ES-I3 (cell line): ENCODE measurements at regions not wholly inside any gene's neighbourhood (a gene's known extent, or its start where the extent isn't known, plus 50 kb on each side); places are given as distances from the start of the nearest gene placed in this dataset.
"Not testable (repeated sequence)": the region's sequence is repeated elsewhere in the genome, so short reads cannot be mapped to it uniquely, and the experiment has no call there.

ENCODE experiments used
- H3K36me3 ChIP-seq: 2 replicates; pipeline ENCODE4 v1.6.1; 2013; ENCODE audit warnings: mild to moderate bottlenecking, low read length, control low read depth, moderate library complexity; ENCODE audit not compliant: insufficient read depth
- H3K4me1 ChIP-seq: 2 replicates; pipeline ENCODE4 v1.6.1; 2013; ENCODE audit warnings: mild to moderate bottlenecking, control low read depth, low read length; ENCODE audit not compliant: insufficient read depth
- H3K9ac ChIP-seq: 2 replicates; pipeline ENCODE4 v1.6.1; 2013; ENCODE audit warnings: low read depth, mild to moderate bottlenecking, low read length, moderate library complexity
- H3K9me3 ChIP-seq: 2 replicates; pipeline ENCODE4 v1.6.1; 2013; ENCODE audit warnings: mild to moderate bottlenecking, low read length, moderate library complexity; ENCODE audit not compliant: control insufficient read depth, insufficient read depth

DNA sequence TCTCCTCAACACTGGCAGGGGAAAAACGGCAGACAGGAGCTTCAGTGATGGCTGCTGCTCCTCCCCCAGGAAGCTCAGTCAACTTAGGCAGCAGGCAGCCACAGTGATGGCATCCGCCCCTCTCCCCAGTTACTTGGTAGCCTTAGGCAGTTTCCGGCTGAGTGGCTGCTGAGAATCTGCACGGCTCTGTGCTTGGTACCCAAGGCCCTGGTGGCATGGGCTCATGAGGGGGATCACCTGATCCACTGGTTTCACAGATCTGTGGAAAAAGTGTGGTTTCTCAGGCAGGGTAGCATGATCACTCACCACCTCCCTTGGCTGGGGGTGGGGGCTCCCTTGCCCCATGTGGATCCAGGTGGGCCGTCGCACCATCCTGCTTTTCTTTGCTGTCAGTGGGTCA, 244.6 kb upstream of the MDGA2 start:
- Histone ChIP-seq H3K9ac (no peak overlapping the region), H3K36me3 (no peaks in the 10 kb centered on the region), H3K9me3 (no peaks in the 10 kb centered on the region), H3K4me1 (no peaks in the 10 kb centered on the region)

DNA sequence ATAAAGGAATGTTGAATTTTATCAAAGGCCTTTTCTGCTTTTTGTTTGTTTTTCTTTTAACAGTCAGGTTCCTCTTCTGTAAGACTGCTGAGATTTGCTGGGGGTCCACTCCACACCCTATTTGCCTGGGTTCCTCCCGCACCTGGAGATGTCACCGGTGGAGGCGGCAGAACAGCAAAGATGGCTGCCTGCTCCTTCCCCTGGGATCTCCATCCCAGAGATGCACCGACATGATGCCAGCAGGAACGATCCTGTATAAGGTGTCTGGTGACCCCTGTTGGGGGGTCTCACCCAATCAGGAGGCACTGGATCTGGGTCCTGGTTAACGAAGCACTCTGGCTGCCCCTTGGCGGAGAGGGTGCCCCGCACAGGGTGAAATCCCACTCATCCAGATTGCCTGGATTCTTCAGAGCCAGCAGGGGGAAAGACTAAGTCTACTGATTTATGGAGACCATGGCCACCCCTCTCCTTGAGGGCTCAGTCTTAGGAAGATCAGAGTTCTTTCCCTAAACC, 244.0 kb upstream of the MDGA2 start:
- H3K9ac ChIP-seq: no peak overlapping the region
- H3K36me3 ChIP-seq: no peaks in the 10 kb centered on the region
- no peaks in the 10 kb centered on the region for H3K4me1 ChIP-seq
- H3K9me3 ChIP-seq: no peaks in the 10 kb centered on the region

DNA sequence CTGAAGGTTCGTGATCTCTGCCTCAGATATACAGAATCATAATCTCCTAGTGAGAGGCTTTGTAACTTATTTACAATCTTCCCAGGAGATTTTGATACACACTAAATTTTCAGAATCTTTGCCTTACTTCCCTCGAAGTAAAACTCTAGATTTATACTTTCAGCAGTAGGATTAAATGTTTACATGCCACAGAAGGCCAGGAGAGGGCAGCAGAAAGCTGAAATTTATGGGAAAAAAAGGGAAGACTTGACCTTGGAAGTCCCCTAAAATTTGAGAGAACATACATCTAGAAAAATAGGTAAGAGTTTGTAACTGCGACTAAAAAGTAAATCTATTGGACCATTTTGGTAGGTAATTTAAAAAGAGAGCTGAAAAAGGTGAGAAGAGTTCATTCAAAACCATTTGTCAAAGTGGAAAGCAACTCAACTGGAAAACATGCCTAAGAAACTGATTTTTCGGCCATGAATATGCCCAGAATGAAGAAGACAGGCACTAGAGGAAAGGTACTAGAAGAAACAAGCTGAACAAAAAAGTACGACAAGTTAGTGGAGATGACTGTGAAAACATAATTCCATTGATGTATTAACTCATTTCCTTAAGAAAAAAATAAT, 242.0 kb upstream of the MDGA2 start:
- no peak overlapping the region for H3K9ac ChIP-seq
- no peaks in the 10 kb centered on the region for H3K36me3 ChIP-seq
- no peaks in the 10 kb centered on the region for H3K9me3 ChIP-seq
- H3K4me1 ChIP-seq: no peaks in the 10 kb centered on the region

DNA sequence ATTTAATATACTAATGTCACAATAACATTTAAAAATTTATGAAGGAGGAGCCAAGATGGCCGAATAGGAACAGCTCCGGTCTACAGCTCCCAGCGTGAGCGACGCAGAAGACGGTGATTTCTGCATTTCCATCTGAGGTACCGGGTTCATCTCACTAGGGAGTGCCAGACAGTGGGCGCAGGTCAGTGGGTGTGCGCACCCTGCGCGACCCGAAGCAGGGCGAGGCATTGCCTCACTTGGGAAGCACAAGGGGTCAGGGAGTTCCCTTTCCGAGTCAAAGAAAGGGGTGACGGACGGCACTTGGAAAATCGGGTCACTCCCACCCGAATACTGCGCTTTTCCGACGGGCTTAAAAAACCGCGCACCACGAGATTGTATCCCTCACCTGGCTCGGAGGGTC, 225.7 kb upstream of the MDGA2 start:
- H3K9ac ChIP-seq: peak overlapping the region; percentile 65
- H3K4me1 ChIP-seq, H3K9me3 ChIP-seq, H3K36me3 ChIP-seq: not testable (repeated sequence)

DNA sequence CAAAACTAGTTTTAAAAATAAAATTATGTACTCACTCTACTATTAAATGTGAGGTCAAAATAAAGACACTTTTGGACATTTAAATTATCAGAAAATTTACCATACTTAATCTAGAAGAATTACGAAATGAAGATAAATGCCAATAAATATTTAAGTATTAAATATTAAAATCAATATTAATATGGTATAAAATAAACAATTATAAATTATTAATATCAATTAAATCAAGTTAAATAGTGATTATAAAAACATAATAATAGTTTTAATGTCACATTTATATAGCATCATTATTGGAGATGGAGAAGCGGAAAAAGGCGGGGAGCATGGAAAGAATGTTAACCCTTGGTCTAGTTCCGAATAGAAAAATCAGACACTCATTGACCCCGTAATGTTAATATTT, 224.3 kb upstream of the MDGA2 start:
- Histone ChIP-seq H3K9ac (no peak overlapping the region), H3K9me3 (no peaks in the 10 kb centered on the region), H3K36me3 (no peaks in the 10 kb centered on the region), H3K4me1 (no peaks in the 10 kb centered on the region)

DNA sequence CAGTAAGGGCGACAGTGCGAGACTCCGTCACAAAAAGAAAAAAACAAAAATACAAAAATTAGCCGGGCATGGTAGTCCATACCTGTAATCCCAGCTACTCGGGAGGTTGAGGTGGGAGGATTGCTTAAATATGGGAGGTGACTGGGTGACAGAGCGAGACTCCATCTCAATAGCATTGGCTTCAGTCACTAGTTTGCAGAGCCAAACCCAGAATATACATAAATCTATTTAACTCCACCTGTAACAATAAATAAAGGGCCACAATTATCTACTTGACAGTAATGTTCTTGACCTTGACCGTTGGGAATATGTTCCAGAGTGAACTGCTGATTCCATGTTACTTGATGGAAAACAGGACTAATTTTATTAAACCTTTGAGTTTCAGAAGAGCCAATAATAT, 198.9 kb upstream of the MDGA2 start:
- Histone ChIP-seq H3K9ac (no peak overlapping the region), H3K4me1 (no peaks in the 10 kb centered on the region), H3K9me3 (no peaks in the 10 kb centered on the region), H3K36me3 (no peaks in the 10 kb centered on the region)

DNA sequence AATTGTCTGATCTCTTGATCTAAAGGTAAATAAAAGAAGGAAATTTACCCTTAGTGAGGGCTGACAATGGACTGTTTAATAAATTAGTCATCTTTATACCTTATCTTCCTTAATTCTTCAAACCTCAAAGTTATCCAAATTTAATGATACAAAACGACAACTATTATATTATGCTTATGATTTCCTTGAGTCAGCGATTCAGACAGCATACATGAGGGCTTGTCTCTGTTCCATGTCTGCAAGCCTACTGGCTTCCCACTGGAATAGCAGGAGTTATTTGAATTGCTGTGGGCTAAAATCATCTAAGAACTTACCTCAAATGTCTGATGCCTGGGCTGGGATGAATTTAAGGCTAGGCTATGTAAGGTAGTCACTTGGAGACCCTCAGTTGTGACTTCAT, 197.2 kb upstream of the MDGA2 start:
- Histone ChIP-seq H3K36me3 (no peaks in the 10 kb centered on the region), H3K4me1 (no peaks in the 10 kb centered on the region), H3K9me3 (no peaks in the 10 kb centered on the region), H3K9ac (no peak overlapping the region)

DNA sequence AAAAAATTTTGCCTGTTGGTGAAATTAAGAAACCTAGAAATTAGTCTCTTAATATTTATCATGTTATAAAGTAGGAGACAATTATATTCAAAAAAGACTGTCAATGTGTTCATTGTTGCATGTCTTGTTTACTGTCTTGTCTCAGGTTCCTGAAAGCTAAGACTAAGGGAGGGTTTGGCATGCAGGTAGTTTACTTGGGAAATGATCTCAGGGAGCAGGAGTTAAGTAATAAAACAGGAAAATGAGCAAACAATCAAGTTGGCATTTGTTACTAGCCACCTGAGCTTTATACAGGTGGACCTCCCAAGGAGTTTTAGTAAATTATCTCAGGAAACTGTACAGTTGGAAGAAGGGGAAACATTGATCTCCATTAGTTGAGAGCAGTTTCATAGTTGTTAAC, 188.0 kb upstream of the MDGA2 start:
- no peaks in the 10 kb centered on the region for H3K4me1 ChIP-seq
- H3K9me3 ChIP-seq: no peaks in the 10 kb centered on the region; the same call in 1 of the 2 replicates
- H3K36me3 ChIP-seq: no peaks in the 10 kb centered on the region
- H3K9ac ChIP-seq: no peak overlapping the region

DNA sequence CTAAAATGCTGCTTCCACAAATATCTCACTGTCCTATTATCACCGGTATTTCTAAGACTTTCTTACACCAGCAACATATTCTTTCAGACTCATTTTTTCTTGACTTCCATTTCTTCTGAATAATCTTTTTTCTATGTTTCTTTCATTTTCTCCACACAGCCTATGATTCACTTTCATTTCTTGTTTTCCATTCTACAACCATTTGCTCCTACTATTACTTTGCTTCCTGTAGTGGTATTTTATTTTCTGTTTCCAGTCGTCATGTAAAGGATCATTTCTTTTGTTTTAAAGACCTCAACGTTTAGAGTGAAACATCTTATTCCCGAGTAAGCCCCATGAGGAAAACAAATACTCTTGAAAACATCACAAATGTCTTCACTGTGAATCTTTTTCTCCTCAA, 182.2 kb upstream of the MDGA2 start:
- Histone ChIP-seq H3K9me3 (no peaks in the 10 kb centered on the region; the same call in 1 of the 2 replicates), H3K9ac (no peak overlapping the region), H3K4me1 (no peaks in the 10 kb centered on the region), H3K36me3 (no peaks in the 10 kb centered on the region)

DNA sequence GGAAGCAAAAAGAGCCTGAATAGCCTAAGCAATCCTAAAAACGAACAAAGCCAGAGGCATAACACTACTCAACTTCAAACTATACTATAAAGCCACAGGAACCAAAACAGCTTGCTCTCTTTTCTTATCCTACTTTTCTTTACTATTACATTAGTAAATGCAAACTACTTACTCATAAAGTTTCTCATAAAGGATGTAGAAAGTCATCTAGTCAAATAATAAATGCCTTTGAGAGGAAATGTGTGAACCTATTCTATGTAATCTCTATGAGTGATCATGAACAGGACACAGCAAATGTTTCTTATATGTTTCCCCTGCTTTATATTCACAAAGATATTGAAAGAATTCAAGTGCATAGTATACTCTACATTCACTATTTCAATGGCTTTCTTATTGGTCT, 176.9 kb upstream of the MDGA2 start:
- no peaks in the 10 kb centered on the region for H3K9me3 ChIP-seq
- H3K36me3 ChIP-seq: no peaks in the 10 kb centered on the region
- no peak overlapping the region for H3K9ac ChIP-seq
- no peaks in the 10 kb centered on the region for H3K4me1 ChIP-seq

DNA sequence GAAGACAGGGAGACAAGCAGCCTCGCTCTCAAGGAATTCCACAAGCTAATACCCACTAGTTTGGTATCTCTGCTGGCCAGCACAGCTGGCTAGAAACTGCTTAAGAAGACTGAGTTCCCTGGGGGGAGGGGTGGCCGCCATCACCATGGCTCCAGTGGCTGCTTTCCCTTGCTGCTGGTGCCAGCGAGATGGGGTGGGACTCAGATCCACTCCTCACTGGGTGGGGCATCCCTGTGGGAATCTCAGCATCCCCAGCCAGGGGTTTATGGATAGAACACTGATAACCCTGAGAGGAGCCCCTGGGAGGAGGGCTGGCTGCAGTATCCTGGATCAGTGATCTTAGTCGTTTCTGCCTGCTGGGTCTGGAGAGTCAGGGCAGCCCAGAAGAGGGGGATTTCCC, 170.6 kb upstream of the MDGA2 start:
- Histone ChIP-seq H3K9me3 (no peaks in the 10 kb centered on the region), H3K4me1 (no peaks in the 10 kb centered on the region), H3K36me3 (no peaks in the 10 kb centered on the region)

DNA sequence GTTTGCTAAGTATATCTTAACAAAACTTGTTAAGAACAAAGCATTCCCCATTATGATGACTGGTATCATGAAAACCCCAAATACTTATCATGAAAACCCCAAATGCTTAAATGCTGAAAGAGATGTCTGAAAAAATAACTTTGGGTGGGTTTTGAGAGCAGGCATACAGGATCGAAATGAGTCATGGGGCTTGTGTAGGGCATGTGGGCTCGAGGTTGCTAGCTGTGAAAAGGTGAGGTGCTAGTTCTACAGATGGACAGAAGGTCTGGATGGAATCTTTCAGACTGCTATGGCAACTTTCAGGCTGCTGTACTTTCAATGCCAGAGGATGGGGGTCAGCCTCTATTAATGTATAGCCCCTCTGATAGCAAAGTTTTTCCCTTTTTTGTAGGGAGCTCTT, 167.8 kb upstream of the MDGA2 start:
- Histone ChIP-seq H3K4me1 (no peaks in the 10 kb centered on the region), H3K9ac (no peak overlapping the region), H3K9me3 (no peaks in the 10 kb centered on the region), H3K36me3 (no peaks in the 10 kb centered on the region)

More for the DNA sequence above, 170.6 kb upstream of the MDGA2 start:
- no peak overlapping the region for H3K9ac ChIP-seq

DNA sequence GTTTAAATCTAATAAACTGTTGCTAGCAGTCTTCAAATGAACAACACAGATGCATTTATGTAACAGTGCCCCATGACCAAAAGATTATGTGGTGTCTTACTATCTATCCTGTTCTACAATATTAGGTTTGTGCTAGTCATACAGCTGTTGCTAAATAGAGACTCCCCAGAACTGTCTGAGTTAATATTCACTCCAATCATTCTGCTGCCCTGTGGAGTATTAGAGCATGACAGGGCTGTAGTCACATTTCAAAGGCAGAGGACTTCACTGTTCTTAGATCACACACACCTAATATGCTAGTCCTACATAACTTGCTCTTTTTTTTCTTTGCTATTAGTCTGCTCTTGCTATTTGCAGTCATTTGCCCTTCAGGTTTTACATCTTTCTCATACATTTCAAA, 157.6 kb upstream of the MDGA2 start:
- no peaks in the 10 kb centered on the region; the same call in 1 of the 2 replicates for H3K9me3 ChIP-seq
- no peaks in the 10 kb centered on the region; the same call in 1 of the 2 replicates for H3K36me3 ChIP-seq

DNA sequence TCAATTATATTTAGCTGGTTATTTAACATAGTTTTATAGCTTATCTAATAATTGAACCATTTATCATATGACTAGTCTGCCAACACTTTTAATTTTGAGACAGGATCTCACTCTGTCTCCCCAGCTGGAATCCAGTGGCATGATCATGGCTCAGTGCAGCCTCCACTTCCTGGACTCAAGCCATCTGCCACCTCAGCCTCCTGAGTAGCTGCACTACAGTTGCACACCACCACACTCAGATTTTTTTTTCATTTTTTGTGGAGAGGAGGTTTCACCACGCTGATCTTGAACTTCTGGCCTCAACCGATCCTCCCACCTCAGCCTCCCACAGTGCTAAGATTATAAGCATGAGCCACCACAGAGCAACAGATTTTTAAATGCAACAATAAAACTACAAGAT, 151.4 kb upstream of the MDGA2 start:
- Histone ChIP-seq H3K9ac (no peak overlapping the region), H3K9me3 (no peaks in the 10 kb centered on the region), H3K36me3 (no peaks in the 10 kb centered on the region), H3K4me1 (no peaks in the 10 kb centered on the region)

More for the DNA sequence above, 157.6 kb upstream of the MDGA2 start:
- H3K9ac ChIP-seq: no peak overlapping the region
- no peaks in the 10 kb centered on the region for H3K4me1 ChIP-seq

DNA sequence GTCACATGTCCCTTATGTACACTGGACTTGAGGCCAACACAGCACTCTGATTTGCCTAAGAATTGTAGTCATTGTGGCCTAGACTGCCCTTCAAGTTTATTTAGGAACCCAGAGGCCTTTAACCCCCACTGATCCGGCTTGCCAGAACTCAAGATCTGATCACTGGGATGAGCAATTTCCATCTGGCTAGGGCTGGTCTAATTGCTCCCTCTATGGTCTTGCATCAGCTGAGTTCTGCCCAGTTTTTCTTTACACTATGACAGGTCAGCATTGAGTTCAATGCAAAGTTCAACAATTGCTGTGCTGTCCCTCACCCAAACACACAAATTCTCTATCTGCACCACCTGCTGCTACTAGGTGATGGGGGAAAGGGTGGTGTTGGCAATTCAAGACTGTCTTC, 146.9 kb upstream of the MDGA2 start:
- H3K9me3 ChIP-seq: peaks cover 2% of the 10 kb centered on the region; the same call in 1 of the 2 replicates
- H3K36me3 ChIP-seq: no peaks in the 10 kb centered on the region
- H3K4me1 ChIP-seq: no peaks in the 10 kb centered on the region
- no peak overlapping the region for H3K9ac ChIP-seq
